Neuronal stem cell (in vitro differentiated cells): ENCODE measurements at regions not wholly inside any gene's neighbourhood (a gene's known extent, or its start where the extent isn't known, plus 50 kb on each side); places are given as distances from the start of the nearest gene placed in this dataset.

Experiments used
- DNase-seq: peaks from one replicate; pipeline ENCODE4 v3.0.0-alpha.2; 2013; ENCODE audit warnings: low spot score
- H2AFZ ChIP-seq: one replicate; pipeline ENCODE4 v1.6.1; 2013; ENCODE audit warnings: mild to moderate bottlenecking, low read length, inconsistent platforms
- H2AK5ac ChIP-seq: 2 replicates; pipeline ENCODE4 v1.6.1; 2013; ENCODE audit warnings: low read depth, mild to moderate bottlenecking, inconsistent platforms, low read length, moderate library complexity, mixed read lengths
- H2BK120ac ChIP-seq: 2 replicates; pipeline ENCODE4 v1.6.1; 2013; ENCODE audit warnings: low read depth, mild to moderate bottlenecking, inconsistent platforms, low read length, moderate library complexity, mixed read lengths
- H2BK12ac ChIP-seq: one replicate; pipeline ENCODE4 v1.6.1; 2013; ENCODE audit warnings: low read length, inconsistent platforms
- H2BK15ac ChIP-seq: 2 replicates; pipeline ENCODE4 v1.6.1; 2013; ENCODE audit warnings: mild to moderate bottlenecking, low read length, inconsistent platforms, mixed read lengths
- H2BK5ac ChIP-seq: one replicate; pipeline ENCODE4 v1.6.1; 2013; ENCODE audit warnings: inconsistent platforms, mild to moderate bottlenecking, low read length, moderate library complexity
- H3K14ac ChIP-seq: one replicate; pipeline ENCODE4 v1.6.1; 2013; ENCODE audit warnings: low read length, inconsistent platforms
- H3K18ac ChIP-seq: 2 replicates; pipeline ENCODE4 v1.6.1; 2013; ENCODE audit warnings: low read length, inconsistent platforms
- H3K23ac ChIP-seq: 2 replicates; pipeline ENCODE4 v1.6.1; 2013; ENCODE audit warnings: low read depth, mild to moderate bottlenecking, mixed read lengths, low read length, inconsistent platforms; ENCODE audit not compliant: poor library complexity
- H3K27ac ChIP-seq: replicated peaks from 3 replicates; pipeline ENCODE4 v1.5.1; 2013; ENCODE audit warnings: low read length, inconsistent platforms
- H3K27me3 ChIP-seq, 3 experiments: 2 replicates each; pipeline ENCODE4 v1.6.1; 2013; ENCODE audit warnings: low read length in 3 of 3, mild to moderate bottlenecking in 2 of 3, inconsistent platforms in 1 of 3, low read depth in 1 of 3, mixed read lengths in 1 of 3, moderate library complexity in 1 of 3; ENCODE audit not compliant: control insufficient read depth in 3 of 3, insufficient read depth in 3 of 3
- H3K36me3 ChIP-seq, 2 donors: replicated peaks in 1 of 2; 2 replicates each; pipeline ENCODE4 v1.6.1; 2013; ENCODE audit warnings: low read length in 2 of 2; ENCODE audit not compliant: control insufficient read depth in 2 of 2, insufficient read depth in 2 of 2
- H3K4ac ChIP-seq: 2 replicates; pipeline ENCODE4 v1.6.1; 2013; ENCODE audit warnings: inconsistent platforms, mild to moderate bottlenecking, low read length, moderate library complexity
- H3K4me1 ChIP-seq, 2 donors: 1 replicate in 1 of 2; 2 replicates in 1 of 2; pipeline ENCODE4 v1.6.1; 2013; ENCODE audit warnings: low read length in 2 of 2, low read depth in 1 of 2; ENCODE audit not compliant: control insufficient read depth in 2 of 2, insufficient read depth in 1 of 2
- H3K4me2 ChIP-seq: one replicate; pipeline ENCODE4 v1.6.1; 2013; ENCODE audit warnings: mild to moderate bottlenecking, low read length, inconsistent platforms; ENCODE audit not compliant: insufficient read depth, poor library complexity, severe bottlenecking
- H3K4me3 ChIP-seq, 2 donors: 2 replicates each; pipeline ENCODE4 v1.5.1; 2013; ENCODE audit warnings: low read length in 2 of 2, mild to moderate bottlenecking in 2 of 2, inconsistent platforms in 1 of 2, moderate library complexity in 1 of 2
- H3K79me1 ChIP-seq: one replicate; pipeline ENCODE4 v1.6.1; 2013; ENCODE audit warnings: low read depth, mild to moderate bottlenecking, inconsistent platforms, low read length, moderate library complexity
- H3K9ac ChIP-seq: one replicate; pipeline ENCODE4 v1.6.1; 2013; ENCODE audit warnings: mild to moderate bottlenecking, low read depth, low read length, inconsistent platforms; ENCODE audit not compliant: poor library complexity
- H3K9me3 ChIP-seq, 2 donors: replicated peaks in 1 of 2; 2 replicates each; pipeline versions ENCODE3 to v1.6.1; 2013; ENCODE audit warnings: low read length in 2 of 2, mild to moderate bottlenecking in 2 of 2, inconsistent platforms in 1 of 2, low read depth in 1 of 2, mixed read lengths in 1 of 2, moderate library complexity in 1 of 2; ENCODE audit not compliant: control insufficient read depth in 2 of 2, insufficient read depth in 1 of 2
- H4K8ac ChIP-seq: one replicate; pipeline ENCODE4 v1.6.1; 2013; ENCODE audit warnings: low read depth, mild to moderate bottlenecking, inconsistent platforms, low read length, moderate library complexity
- H4K91ac ChIP-seq: one replicate; pipeline ENCODE4 v1.6.1; 2013; ENCODE audit warnings: low read length, low read depth, mild to moderate bottlenecking, inconsistent platforms; ENCODE audit not compliant: poor library complexity
- WGBS, 2 donors: extraction: QIAGEN DNeasy Blood & Tissue Kit; methylation state at CpG; one replicate each; pipeline ENCODE4 v1.1.7; 2013; ENCODE audit warnings: missing lambda C conversion rate in 2 of 2, mixed read lengths in 1 of 2; ENCODE audit not compliant: insufficient read length in 2 of 2, insufficient replicate concordance in 1 of 2; ENCODE audit errors: extremely low coverage in 2 of 2; 5-methylcytosine and 5-hydroxymethylcytosine counted together

DNA sequence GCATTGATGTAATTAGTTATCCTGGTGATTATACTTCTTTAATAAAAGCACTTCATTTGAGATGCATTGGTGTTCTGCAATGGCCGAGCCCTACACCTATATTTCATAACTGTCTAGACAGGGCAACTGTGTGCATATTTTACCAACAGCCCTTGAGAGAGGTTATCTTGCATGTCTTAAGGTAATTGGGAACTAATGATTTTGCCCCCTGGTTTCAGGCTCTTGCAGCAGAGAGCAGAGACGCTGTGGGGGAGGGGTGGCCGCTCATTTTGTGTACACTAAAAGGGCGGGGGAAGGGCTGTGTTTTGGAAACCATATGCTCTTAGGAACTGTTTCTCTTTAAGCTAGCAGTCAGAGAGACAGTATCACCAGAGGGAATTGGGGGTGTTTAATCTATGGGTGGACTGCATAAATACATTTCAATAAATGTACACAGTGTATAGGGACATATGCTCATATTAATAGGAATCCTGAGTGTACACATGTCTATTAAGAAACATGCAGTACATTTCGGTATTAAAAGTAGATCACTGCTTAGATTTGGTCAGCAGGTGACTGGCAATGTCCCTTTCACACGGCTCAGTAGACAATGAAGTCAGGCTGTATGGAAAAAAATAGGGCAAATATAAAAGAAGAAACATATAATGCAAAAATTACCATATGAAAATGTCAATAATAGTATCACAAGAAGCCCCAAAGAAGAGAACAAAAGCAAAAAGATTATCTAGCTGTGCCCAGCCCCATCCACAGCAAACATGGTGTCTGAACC, 402.9 kb upstream of the CITED2 start:
- Histone ChIP-seq H2BK5ac (no peak overlapping the region), H3K4ac (no peak overlapping the region), H3K23ac (no peak overlapping the region), H3K27me3 (no peaks in the 10 kb centered on the region), H2AFZ (peak overlapping the region; percentile 53), H4K91ac (no peak overlapping the region), H3K4me1 (peaks cover 22 to 33% of the 10 kb centered on the region in 2 donors), H4K8ac (no peak overlapping the region), H3K4me2 (no peak overlapping the region), H2BK12ac (no peak overlapping the region), H3K9me3 (no peaks in the 10 kb centered on the region), H3K14ac (no peak overlapping the region), H3K36me3 (no peaks in the 10 kb centered on the region), H2BK120ac (no peak overlapping the region), H2AK5ac (no peak overlapping the region), H3K4me3 (no peak overlapping the region), H2BK15ac (no peak overlapping the region), H3K27ac (peak overlapping the region; percentile 60), H3K79me1 (no peaks in the 10 kb centered on the region), H3K9ac (no peak overlapping the region), H3K18ac (no peak overlapping the region)
- WGBS, 2 donors, result no CpG with 5 or more reads among the region's 6 CpGs
- no peak for DNase-seq

DNA sequence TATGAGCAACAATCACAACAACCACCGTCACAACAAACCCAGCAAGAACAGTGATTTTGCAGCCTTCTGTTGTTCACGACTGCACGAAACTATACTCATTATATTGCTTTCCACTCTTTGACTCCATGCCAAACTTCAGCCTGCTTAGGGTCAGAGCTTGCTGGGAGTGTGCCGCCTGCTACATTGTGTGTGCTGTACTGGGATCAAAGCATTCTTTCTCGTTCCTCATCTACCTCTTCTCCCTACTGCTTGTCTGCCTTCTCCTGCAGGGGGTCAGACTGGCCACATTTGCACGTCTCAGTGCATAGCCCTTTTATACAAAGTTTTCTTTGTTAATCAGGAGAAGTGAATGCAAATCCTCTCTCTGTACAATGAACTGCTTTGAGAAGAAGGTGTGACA, 401.6 kb upstream of the CITED2 start:
- H3K14ac ChIP-seq, result no peak overlapping the region
- DNase-seq, result peak; percentile 40
- H3K23ac ChIP-seq, result no peak overlapping the region
- H4K8ac ChIP-seq, result no peak overlapping the region
- H3K4me2 ChIP-seq, result no peak overlapping the region
- H3K4me1 ChIP-seq, result peaks cover 22 to 33% of the 10 kb centered on the region in 2 donors
- no peaks in the 10 kb centered on the region for H3K36me3 ChIP-seq
- no peak overlapping the region for H2BK5ac ChIP-seq
- peak overlapping the region; percentile 38 for H2AFZ ChIP-seq
- WGBS, 2 donors, result no CpG with 5 or more reads among the region's 6 CpGs
- H3K9ac ChIP-seq, result no peak overlapping the region
- H3K79me1 ChIP-seq, result no peaks in the 10 kb centered on the region
- no peaks in the 10 kb centered on the region for H3K27me3 ChIP-seq
- H2BK120ac ChIP-seq, result no peak overlapping the region
- H2BK12ac ChIP-seq, result no peak overlapping the region
- no peak overlapping the region for H3K18ac ChIP-seq
- no peak overlapping the region for H4K91ac ChIP-seq
- no peak overlapping the region for H3K27ac ChIP-seq
- no peak overlapping the region for H3K4ac ChIP-seq
- H2BK15ac ChIP-seq, result no peak overlapping the region
- H3K9me3 ChIP-seq, result no peaks in the 10 kb centered on the region
- no peak overlapping the region for H3K4me3 ChIP-seq
- H2AK5ac ChIP-seq, result no peak overlapping the region

DNA sequence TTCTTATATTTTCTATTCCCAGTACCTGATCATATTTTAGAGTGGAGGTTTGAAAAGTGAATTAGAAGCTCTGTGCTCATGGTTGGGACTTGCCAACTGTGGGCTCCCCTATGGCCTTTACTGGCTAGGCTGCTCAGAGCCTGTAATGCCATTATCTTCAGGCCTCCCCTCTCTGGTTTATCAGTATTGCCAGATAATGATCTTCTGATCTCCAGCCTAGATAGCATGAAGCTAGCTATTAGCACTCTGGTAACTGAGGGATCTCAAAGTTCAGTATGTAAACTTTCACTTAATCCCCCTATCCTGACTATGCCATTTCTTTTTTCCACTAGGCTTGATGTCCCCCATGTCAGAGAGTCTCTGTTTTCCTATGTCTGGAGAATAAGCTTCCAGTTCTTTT, 393.7 kb upstream of the CITED2 start:
- Histone ChIP-seq H3K14ac (no peak overlapping the region), H4K91ac (no peak overlapping the region), H4K8ac (no peak overlapping the region), H3K9me3 (no peaks in the 10 kb centered on the region), H3K79me1 (no peaks in the 10 kb centered on the region), H3K4me3 (no peak overlapping the region), H2BK5ac (no peak overlapping the region), H3K36me3 (no peaks in the 10 kb centered on the region), H3K27me3 (no peaks in the 10 kb centered on the region), H2BK15ac (no peak overlapping the region), H3K18ac (no peak overlapping the region), H3K4me2 (no peak overlapping the region), H2AFZ (peak overlapping the region; percentile 41), H2BK120ac (no peak overlapping the region), H3K4ac (no peak overlapping the region), H2BK12ac (no peak overlapping the region), H3K23ac (no peak overlapping the region), H3K9ac (no peak overlapping the region), H3K27ac (no peak overlapping the region), H3K4me1 (peaks cover 4 to 6% of the 10 kb centered on the region in 2 donors), H2AK5ac (no peak overlapping the region)
- no peak for DNase-seq

DNA sequence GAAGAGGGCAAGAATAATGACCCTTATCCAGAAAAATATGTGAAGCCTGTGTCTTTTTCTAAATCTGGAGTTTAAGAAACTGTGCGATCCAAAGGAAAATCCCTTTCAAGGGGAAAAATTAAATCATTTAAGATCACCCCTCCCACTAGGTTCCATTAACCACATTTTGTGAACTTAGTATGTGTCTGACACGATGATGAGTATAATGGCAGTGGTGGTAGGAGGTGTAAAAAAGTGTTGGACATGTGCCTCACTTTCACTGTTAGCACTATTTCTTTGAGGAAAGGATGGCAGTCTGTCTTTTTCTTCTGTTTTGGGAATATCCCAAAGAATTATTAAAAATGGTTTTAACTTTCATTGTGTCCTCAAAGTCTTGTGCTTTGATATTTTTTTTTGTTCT, 392.3 kb upstream of the CITED2 start:
- no peak for DNase-seq
- H3K23ac ChIP-seq, result no peak overlapping the region
- WGBS, 2 donors, result no CpG with 5 or more reads among the region's 2 CpGs
- no peak overlapping the region for H3K9ac ChIP-seq
- no peak overlapping the region for H2BK15ac ChIP-seq
- no peak overlapping the region for H2BK120ac ChIP-seq
- H3K9me3 ChIP-seq, result no peaks in the 10 kb centered on the region
- H3K4me3 ChIP-seq, result no peak overlapping the region
- no peak overlapping the region for H3K4ac ChIP-seq
- H3K4me1 ChIP-seq, result peaks cover 4 to 9% of the 10 kb centered on the region in 2 donors
- H3K18ac ChIP-seq, result no peak overlapping the region
- no peak overlapping the region for H2BK5ac ChIP-seq
- no peaks in the 10 kb centered on the region for H3K36me3 ChIP-seq
- no peak overlapping the region for H2AFZ ChIP-seq
- no peak overlapping the region for H2BK12ac ChIP-seq
- H2AK5ac ChIP-seq, result no peak overlapping the region
- H4K91ac ChIP-seq, result no peak overlapping the region
- no peak overlapping the region for H4K8ac ChIP-seq
- H3K27ac ChIP-seq, result no peak overlapping the region
- H3K79me1 ChIP-seq, result no peaks in the 10 kb centered on the region
- H3K27me3 ChIP-seq, result no peaks in the 10 kb centered on the region
- H3K4me2 ChIP-seq, result no peak overlapping the region
- no peak overlapping the region for H3K14ac ChIP-seq
